Thoracic aorta (tissue), 2 donors: ENCODE measurements at regions not wholly inside any gene's neighbourhood (a gene's known extent, or its start where the extent isn't known, plus 50 kb on each side); places are given as distances from the start of the nearest gene placed in this dataset.

ENCODE experiments used
- ATAC-seq: fragments of 150-250 bp; one replicate; pipeline ENCODE4 v1.8.0; 2017; ENCODE audit warnings: low read depth; ENCODE audit not compliant: insufficient number of reproducible peaks, low FRiP score
- DNase-seq: peaks from one replicate; pipeline ENCODE4 v3.0.0-alpha.2; 2020; ENCODE audit warnings: low spot score
- H3K27ac ChIP-seq, 2 donors: fragments of 200-600 bp; sonication (generic); 1 replicate in 1 of 2; 2 replicates in 1 of 2; pipeline ENCODE4 v1.5.1; 2016; ENCODE audit warnings: mild to moderate bottlenecking in 2 of 2, moderate library complexity in 2 of 2
- H3K27me3 ChIP-seq: fragments of 200-600 bp; sonication (generic); replicated peaks from 2 replicates; pipeline ENCODE4 v1.6.0; 2016; ENCODE audit warnings: mild to moderate bottlenecking; ENCODE audit not compliant: insufficient read depth
- H3K36me3 ChIP-seq: fragments of 200-600 bp; sonication (generic); one replicate; pipeline ENCODE4 v1.5.1; 2016
- H3K4me1 ChIP-seq, 2 donors: fragments of 200-600 bp; sonication (generic); 1 replicate in 1 of 2; 2 replicates in 1 of 2; pipeline versions ENCODE4 v1.5.1 to v1.6.0; 2016; ENCODE audit warnings: low read depth in 2 of 2, mild to moderate bottlenecking in 1 of 2; ENCODE audit not compliant: control insufficient read depth in 1 of 2
- H3K4me3 ChIP-seq: fragments of 200-600 bp; sonication (generic); 2 replicates; pipeline ENCODE4 v1.5.1; 2016; ENCODE audit warnings: mild to moderate bottlenecking
- H3K9me3 ChIP-seq: fragments of 200-600 bp; sonication (generic); 2 replicates; pipeline ENCODE4 v1.5.1; 2016
- CTCF ChIP-seq: fragments of 200-600 bp; sonication (generic); IDR thresholded peaks from one replicate; pipeline ENCODE4 v1.5.1; 2019; ENCODE audit warnings: antibody characterized with exemption

GRCh38 chr5:136420168-136420898 is 55.0 kb upstream of the TRPC7 start:
- H3K27me3 ChIP-seq, result no peaks in the 10 kb centered on the region
- no peaks in the 10 kb centered on the region for H3K9me3 ChIP-seq
- TF ChIP-seq CTCF, result no peak
- ATAC-seq (no peak), DNase-seq (no peak)
- no peaks in the 10 kb centered on the region for H3K4me1 ChIP-seq
- no peaks in the 10 kb centered on the region for H3K36me3 ChIP-seq
- no peak overlapping the region for H3K27ac ChIP-seq
- no peak overlapping the region for H3K4me3 ChIP-seq

DNA sequence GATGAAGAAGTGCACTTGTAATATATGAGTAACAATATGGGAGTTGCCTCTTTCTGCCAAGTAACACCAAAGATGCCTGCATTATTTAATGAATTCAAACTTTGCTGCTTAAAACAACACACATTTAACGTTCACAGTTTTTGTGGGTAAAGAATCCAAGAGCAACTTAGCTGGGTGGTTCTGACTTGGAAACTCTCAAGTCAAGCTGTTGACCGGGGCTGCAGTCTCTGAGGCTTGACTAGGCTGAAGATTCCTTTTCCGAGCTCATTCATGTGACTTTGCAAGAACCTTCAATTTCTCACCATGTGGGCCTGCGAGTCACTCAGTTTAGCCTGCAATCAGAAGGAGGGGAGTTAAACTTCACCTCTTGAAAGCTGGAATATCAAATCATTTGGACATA is 53.0 kb upstream of the TRPC7 start:
- DNase-seq (no peak), ATAC-seq (no peak)
- Histone ChIP-seq H3K27me3 (no peaks in the 10 kb centered on the region), H3K36me3 (no peaks in the 10 kb centered on the region), H3K27ac (no peak overlapping the region), H3K4me3 (no peak overlapping the region), H3K4me1 (no peaks in the 10 kb centered on the region), H3K9me3 (no peaks in the 10 kb centered on the region)
- no peak for TF ChIP-seq CTCF
